HUES6 (cell line): ENCODE measurements at regions not wholly inside any gene's neighbourhood (a gene's known extent, or its start where the extent isn't known, plus 50 kb on each side); places are given as distances from the start of the nearest gene placed in this dataset.
"Not testable (repeated sequence)": the region's sequence is repeated elsewhere in the genome, so short reads cannot be mapped to it uniquely, and the experiment has no call there.

Experiments
- H3K27ac ChIP-seq: 2 replicates; pipeline ENCODE4 v1.7.0; 2013; ENCODE audit warnings: low read depth, mild to moderate bottlenecking, low read length, inconsistent platforms
- H3K27me3 ChIP-seq: 2 replicates; pipeline ENCODE4 v1.6.1; 2013; ENCODE audit warnings: low read length; ENCODE audit not compliant: control insufficient read depth, insufficient read depth
- H3K36me3 ChIP-seq: 2 replicates; pipeline ENCODE4 v1.6.1; 2013; ENCODE audit warnings: low read length; ENCODE audit not compliant: control insufficient read depth, insufficient read depth
- H3K4me1 ChIP-seq: 2 replicates; pipeline ENCODE4 v1.6.1; 2013; ENCODE audit warnings: low read length; ENCODE audit not compliant: control insufficient read depth, insufficient read depth
- H3K4me3 ChIP-seq: 2 replicates; pipeline ENCODE4 v1.5.1; 2013; ENCODE audit warnings: low read depth, low read length
- H3K9ac ChIP-seq: one replicate; pipeline ENCODE4 v1.6.1; 2013; ENCODE audit warnings: mild to moderate bottlenecking, low read length
- H3K9me3 ChIP-seq: 2 replicates; pipeline ENCODE4 v1.6.1; 2013; ENCODE audit warnings: low read depth, low read length; ENCODE audit not compliant: control insufficient read depth, insufficient read depth

DNA sequence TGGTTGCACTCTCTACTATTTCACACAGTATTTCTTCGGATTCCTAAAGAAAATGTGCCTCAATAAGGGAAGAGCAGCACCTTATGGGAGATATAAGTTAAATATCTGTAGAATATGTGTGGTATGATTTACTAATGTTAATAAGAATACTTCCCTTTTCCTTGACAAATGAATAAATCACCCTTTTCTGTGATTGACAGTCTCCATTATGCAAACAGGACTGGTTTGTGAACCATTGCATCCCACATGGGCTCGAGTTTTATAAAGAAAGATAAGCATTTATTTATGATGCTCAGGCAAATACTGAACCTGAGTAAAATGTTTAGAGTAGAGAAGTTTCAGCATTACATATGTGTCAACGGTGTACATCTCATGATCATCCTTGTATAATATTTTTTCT lies 587.7 kb upstream of the BRINP3 start:
- Histone ChIP-seq H3K9me3 (no peaks in the 10 kb centered on the region), H3K36me3 (no peaks in the 10 kb centered on the region), H3K27ac (no peak overlapping the region), H3K4me3 (no peak overlapping the region), H3K9ac (no peak overlapping the region), H3K27me3 (no peaks in the 10 kb centered on the region), H3K4me1 (no peaks in the 10 kb centered on the region)

DNA sequence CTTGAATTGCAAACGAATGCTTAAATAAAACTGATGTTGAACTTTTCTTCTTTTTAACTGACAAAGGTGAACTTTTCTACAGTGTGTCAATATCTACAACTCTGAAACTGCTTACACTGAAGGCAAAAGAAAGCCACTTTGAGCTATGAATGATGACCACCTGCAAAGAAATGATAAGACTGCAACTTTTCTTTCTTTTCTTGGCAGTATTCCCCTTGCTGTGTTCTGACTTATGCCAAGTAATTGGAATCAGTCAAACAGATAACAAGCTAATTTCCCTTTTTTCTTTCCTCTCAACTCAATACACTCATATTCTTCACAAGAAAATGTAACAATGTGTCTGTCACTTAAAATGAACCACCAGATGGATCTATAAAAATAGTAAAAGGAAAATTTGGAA lies 588.1 kb upstream of the BRINP3 start:
- H3K9ac ChIP-seq: no peak overlapping the region
- no peaks in the 10 kb centered on the region for H3K27me3 ChIP-seq
- H3K27ac ChIP-seq: no peak overlapping the region
- H3K4me3 ChIP-seq: no peak overlapping the region
- H3K36me3 ChIP-seq: no peaks in the 10 kb centered on the region
- H3K9me3 ChIP-seq: no peaks in the 10 kb centered on the region
- H3K4me1 ChIP-seq: no peaks in the 10 kb centered on the region

DNA sequence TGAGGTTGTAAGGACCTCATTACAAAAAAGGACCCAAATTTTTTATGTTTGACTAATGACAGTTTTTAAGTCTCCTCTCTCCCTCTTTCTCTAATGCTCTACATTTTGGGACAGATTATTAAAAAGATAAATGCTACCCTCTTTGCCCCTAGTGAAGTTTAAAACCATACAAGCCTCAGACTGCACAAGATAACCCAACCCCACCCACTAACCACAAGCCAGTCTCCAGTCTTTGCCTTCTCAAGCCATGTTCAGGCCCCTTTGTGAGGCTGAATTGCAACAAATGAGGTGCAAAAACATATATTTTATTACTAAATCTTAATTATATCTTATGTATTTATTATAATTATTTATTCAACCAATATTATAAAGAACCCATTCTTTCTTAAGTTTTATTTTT lies 597.2 kb upstream of the BRINP3 start:
- no peaks in the 10 kb centered on the region for H3K9me3 ChIP-seq
- H3K27ac ChIP-seq: no peak overlapping the region
- H3K9ac ChIP-seq: no peak overlapping the region
- no peak overlapping the region for H3K4me3 ChIP-seq
- H3K36me3 ChIP-seq: no peaks in the 10 kb centered on the region
- no peaks in the 10 kb centered on the region for H3K27me3 ChIP-seq
- no peaks in the 10 kb centered on the region for H3K4me1 ChIP-seq

DNA sequence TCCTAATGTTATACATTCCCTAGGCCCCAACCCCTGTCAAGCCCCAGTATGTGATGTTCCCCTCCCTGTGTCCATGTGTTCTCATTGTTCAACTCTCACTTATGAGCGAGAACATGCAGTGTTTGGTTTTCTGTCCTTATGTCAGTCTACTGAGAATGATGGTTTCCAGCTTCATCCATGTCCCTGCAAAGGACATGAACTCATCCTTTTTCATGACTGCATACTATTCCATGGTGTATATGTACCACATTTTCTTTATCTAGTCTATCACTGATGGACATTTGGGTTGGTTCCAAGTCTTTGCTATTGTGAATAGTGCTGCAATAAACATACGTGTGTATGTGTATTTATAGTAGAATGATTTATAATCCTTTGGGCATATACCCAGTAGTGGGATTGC lies 605.4 kb upstream of the BRINP3 start:
- not testable (repeated sequence) for H3K27me3 ChIP-seq, H3K4me3 ChIP-seq, H3K4me1 ChIP-seq, H3K36me3 ChIP-seq, H3K27ac ChIP-seq, H3K9ac ChIP-seq, H3K9me3 ChIP-seq

DNA sequence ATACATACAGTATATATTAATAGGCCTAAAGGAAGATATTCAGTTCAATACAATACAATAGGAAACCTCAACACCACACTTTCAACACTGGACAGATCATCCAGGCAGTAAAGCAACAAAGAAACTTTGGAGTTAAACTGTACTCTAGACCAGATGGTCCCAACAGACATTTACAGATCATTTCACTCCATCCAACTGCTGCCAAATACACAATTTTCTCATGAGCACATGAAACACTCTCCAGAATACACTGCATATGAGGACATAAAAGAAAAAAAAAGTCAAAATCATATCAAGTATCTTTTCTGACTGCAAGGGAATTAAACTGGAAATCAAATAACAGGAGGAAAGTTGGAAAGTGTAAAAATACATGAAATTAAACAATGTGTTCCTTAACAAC lies 607.5 kb upstream of the BRINP3 start:
- Histone ChIP-seq H3K27me3 (no peaks in the 10 kb centered on the region), H3K9ac (no peak overlapping the region), H3K27ac (no peak overlapping the region)

DNA sequence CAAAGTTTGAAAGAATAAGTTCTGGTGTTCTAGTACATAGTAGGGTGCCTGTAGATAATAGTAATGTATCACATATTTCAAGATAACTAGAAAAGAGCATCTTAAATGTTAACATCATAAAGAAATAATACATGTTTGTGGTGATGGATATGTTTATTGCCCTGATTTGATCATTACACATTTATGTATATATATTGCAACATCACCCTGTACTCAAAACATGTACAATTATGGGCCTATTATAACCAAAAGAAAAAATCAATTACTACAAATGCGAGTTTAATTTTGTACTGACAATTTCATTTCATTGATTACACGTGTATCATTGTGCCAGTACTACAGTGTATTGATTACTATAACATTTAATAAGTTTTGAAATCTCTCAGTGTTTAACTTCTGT lies 609.2 kb upstream of the BRINP3 start:
- H3K36me3 ChIP-seq: no peaks in the 10 kb centered on the region
- no peak overlapping the region for H3K27ac ChIP-seq

More for the DNA sequence above, 607.5 kb upstream of the BRINP3 start:
- Histone ChIP-seq H3K36me3 (no peaks in the 10 kb centered on the region), H3K9me3 (0 out of 2 replicates have a peak, but pooled peaks cover 3% of the 10 kb centered on the region), H3K4me3 (no peak overlapping the region), H3K4me1 (no peaks in the 10 kb centered on the region)

DNA sequence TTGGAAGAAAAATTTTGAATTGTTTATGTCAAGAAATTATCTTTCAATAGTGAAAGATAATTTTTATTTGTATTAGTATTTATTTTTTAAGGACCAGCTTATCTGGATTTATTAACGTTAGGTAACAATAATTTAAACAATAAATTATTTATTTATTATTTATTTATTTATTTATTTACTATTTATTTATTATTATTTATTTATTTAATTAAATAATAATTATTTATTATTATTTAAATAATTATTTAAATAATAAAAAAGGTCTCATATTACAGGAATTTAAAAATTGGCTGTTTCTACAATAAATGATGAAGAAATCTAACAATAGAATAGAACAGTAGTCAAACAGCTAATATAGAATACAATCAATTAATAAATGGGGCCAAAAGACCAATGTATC lies 618.7 kb upstream of the BRINP3 start:
- no peaks in the 10 kb centered on the region for H3K4me1 ChIP-seq
- no peak overlapping the region for H3K9ac ChIP-seq
- no peaks in the 10 kb centered on the region for H3K27me3 ChIP-seq
- no peaks in the 10 kb centered on the region for H3K36me3 ChIP-seq
- H3K27ac ChIP-seq: no peak overlapping the region
- no peak overlapping the region for H3K4me3 ChIP-seq
- no peaks in the 10 kb centered on the region for H3K9me3 ChIP-seq

More for the DNA sequence above, 609.2 kb upstream of the BRINP3 start:
- Histone ChIP-seq H3K9ac (no peak overlapping the region), H3K4me3 (no peak overlapping the region), H3K4me1 (no peaks in the 10 kb centered on the region), H3K9me3 (0 out of 2 replicates have a peak, but pooled peaks cover 3% of the 10 kb centered on the region), H3K27me3 (no peaks in the 10 kb centered on the region)

DNA sequence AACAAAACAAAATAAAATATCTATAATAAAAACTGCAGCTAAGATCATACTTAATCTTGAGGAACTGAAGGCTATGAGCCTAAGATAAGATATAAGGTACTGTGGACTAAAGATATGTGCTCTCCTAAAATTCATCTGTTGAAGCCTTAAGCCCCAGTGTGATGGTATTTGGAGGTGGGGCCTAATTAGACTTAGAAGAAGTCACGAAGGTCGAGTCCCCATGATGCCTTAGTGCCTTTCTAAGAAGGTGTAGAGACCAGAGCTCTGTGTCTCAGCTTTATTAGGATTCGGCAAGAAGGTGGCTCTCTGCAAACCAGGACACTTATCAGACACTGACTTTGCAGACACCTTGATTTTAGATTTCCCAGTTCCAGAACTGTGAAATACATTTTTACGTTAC lies 622.0 kb upstream of the BRINP3 start:
- Histone ChIP-seq H3K27ac (no peak overlapping the region), H3K4me3 (no peak overlapping the region), H3K36me3 (no peaks in the 10 kb centered on the region), H3K4me1 (no peaks in the 10 kb centered on the region), H3K9me3 (no peaks in the 10 kb centered on the region), H3K27me3 (no peaks in the 10 kb centered on the region), H3K9ac (no peak overlapping the region)

DNA sequence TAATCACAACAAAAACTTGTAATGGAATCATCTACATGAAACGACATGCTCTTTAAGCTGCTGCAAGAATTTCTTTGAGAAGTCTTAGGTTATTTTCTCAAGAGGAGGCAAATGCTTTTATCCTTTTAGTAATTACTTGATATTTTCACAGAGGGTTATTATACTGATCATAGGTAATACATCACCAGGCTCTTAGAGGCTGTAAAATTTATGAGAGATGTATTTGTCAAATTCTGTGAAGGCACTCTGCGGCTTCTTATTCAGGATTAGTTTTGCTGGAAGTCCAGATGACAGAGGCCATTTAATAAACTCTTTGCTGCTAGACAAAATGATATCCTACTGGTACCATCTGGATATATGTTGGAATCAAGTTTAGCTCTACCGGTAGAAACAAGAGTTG lies 624.3 kb upstream of the BRINP3 start:
- Histone ChIP-seq H3K9me3 (no peaks in the 10 kb centered on the region), H3K27me3 (no peaks in the 10 kb centered on the region), H3K9ac (no peak overlapping the region), H3K36me3 (no peaks in the 10 kb centered on the region), H3K4me3 (no peak overlapping the region), H3K4me1 (no peaks in the 10 kb centered on the region), H3K27ac (no peak overlapping the region)

DNA sequence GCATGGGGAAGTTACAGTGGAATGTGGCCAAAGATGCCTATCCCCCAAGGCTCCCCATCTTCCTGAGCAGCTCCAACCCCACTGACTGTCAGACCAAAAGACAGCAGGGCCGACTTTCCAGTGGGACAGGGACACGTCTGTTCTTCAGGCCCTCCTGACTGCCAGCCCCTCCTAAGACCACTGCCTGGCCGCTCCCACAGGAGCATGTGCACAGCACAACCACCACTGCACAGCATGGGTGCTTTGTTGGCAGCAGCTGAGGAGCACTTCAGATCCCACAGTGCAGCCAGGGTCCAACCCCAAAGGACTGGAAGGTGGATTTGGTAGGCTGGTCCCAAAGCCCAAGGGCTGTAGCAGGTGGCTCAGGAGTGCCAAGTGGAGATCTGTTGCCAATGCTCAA lies 648.3 kb upstream of the BRINP3 start:
- Histone ChIP-seq H3K9ac (no peak overlapping the region), H3K4me1 (no peaks in the 10 kb centered on the region), H3K27ac (no peak overlapping the region), H3K4me3 (no peak overlapping the region), H3K36me3 (no peaks in the 10 kb centered on the region), H3K9me3 (no peaks in the 10 kb centered on the region), H3K27me3 (no peaks in the 10 kb centered on the region)

DNA sequence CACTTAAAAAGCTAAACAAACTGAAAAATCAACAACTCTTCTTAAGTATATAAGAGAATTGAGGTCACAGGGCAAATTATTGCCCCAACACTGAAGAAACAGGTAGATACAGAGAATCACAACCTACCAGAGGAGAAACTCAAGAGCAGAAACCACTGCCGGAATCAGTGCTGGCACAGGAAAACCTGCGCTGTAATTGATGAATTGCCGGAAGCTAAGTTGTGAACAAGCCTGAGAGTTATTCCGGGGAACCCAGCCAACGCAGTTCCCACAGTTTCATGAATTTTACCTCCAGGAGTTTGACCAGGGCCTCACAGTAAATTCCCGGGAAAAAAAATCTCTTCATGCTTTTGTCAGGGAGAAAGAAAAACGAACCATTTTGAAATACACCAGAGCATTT lies 657.1 kb upstream of the BRINP3 start:
- Histone ChIP-seq H3K27me3 (no peaks in the 10 kb centered on the region), H3K9ac (no peak overlapping the region)

DNA sequence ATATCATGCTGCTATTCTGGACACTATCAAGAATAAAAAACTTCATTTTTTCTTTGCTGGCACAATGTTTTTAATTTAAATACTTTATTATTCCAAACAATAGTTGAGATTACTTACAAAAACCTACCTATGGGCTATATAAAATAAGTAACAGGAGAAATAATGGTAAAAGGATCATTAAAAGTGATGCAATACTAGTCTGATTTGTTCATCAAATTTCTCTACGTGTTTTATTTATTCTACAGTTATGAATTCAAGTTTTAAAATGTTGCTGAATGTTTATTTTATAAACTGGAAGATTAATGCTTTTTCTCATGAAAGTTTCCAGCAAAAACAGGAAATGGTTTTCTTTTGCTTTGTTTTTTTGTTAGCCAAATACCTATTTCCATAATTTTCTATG lies 662.4 kb upstream of the BRINP3 start:
- Histone ChIP-seq H3K27ac (no peak overlapping the region), H3K36me3 (no peaks in the 10 kb centered on the region), H3K27me3 (no peaks in the 10 kb centered on the region), H3K4me3 (no peak overlapping the region), H3K4me1 (no peaks in the 10 kb centered on the region), H3K9ac (no peak overlapping the region), H3K9me3 (no peaks in the 10 kb centered on the region)

More for the DNA sequence above, 657.1 kb upstream of the BRINP3 start:
- Histone ChIP-seq H3K9me3 (no peaks in the 10 kb centered on the region), H3K27ac (no peak overlapping the region), H3K36me3 (no peaks in the 10 kb centered on the region), H3K4me1 (no peaks in the 10 kb centered on the region), H3K4me3 (no peak overlapping the region)
